ENCODE measurements at regions not wholly inside any gene's neighbourhood (a gene's known extent, or its start where the extent isn't known, plus 50 kb on each side); places are given as distances from the start of the nearest gene placed in this dataset.
"Not testable (repeated sequence)": the region's sequence is repeated elsewhere in the genome, so short reads cannot be mapped to it uniquely, and the experiment has no call there.

GRCh38 chr9:71446473-71447411 lies 321.6 kb downstream of the CEMIP2 start:
- WGBS = under 1% methylated on average over 73 of the region's 73 CpGs
- H3K4me3 ChIP-seq (ENCODE audit: low read length) = peak overlapping the region; percentile 80
- H3K4me1 ChIP-seq (ENCODE audit: insufficient read depth, low read length) = peaks cover 18% of the 10 kb centered on the region
- H3K9ac ChIP-seq (ENCODE audit: low read depth, low read length) = peak overlapping the region; percentile 52
- H3K9me3 ChIP-seq (ENCODE audit: insufficient read depth, low read depth, low read length) = peaks cover 3% of the 10 kb centered on the region; the same call in 1 of the 2 replicates
- peak overlapping the region; percentile 85; the same call in 1 of the 2 replicates for H3K27ac ChIP-seq (ENCODE audit: low read depth, low read length)
- peaks cover 17% of the 10 kb centered on the region; the same call in 1 of the 2 replicates for H3K27me3 ChIP-seq (ENCODE audit: insufficient read depth, low read length)
- H3K36me3 ChIP-seq (ENCODE audit: insufficient read depth, low read length) = no peaks in the 10 kb centered on the region

- H3K4me3 ChIP-seq (ENCODE audit: low read length) = peak overlapping the region; percentile 80
- peak overlapping the region; percentile 85; the same call in 1 of the 2 replicates for H3K27ac ChIP-seq (ENCODE audit: low read depth, low read length)
- WGBS = 1% methylated on average over 13 of the region's 14 CpGs
- peaks cover 17% of the 10 kb centered on the region; the same call in 1 of the 2 replicates for H3K27me3 ChIP-seq (ENCODE audit: insufficient read depth, low read length)
- H3K9me3 ChIP-seq (ENCODE audit: insufficient read depth, low read depth, low read length) = no peaks in the 10 kb centered on the region
- no peak overlapping the region; the same call in 1 of the 2 replicates for H3K9ac ChIP-seq (ENCODE audit: low read depth, low read length)
- H3K36me3 ChIP-seq (ENCODE audit: insufficient read depth, low read length) = no peaks in the 10 kb centered on the region
- H3K4me1 ChIP-seq (ENCODE audit: insufficient read depth, low read length) = peaks cover 22% of the 10 kb centered on the region
Measured at GRCh38 chr9:71446106-71446472, 322.2 kb downstream of the CEMIP2 start.

GRCh38 chr9:71442937-71443336 lies 321.5 kb upstream of the TRPM3 start:
- Histone ChIP-seq H3K27me3 (ENCODE audit: insufficient read depth, low read length) (peaks cover 17% of the 10 kb centered on the region; the same call in 1 of the 2 replicates), H3K27ac (ENCODE audit: low read depth, low read length) (no peak overlapping the region), H3K36me3 (ENCODE audit: insufficient read depth, low read length) (no peaks in the 10 kb centered on the region), H3K9me3 (ENCODE audit: insufficient read depth, low read depth, low read length) (no peaks in the 10 kb centered on the region), H3K4me3 (ENCODE audit: low read length) (no peak overlapping the region), H3K4me1 (ENCODE audit: insufficient read depth, low read length) (peaks cover 17% of the 10 kb centered on the region), H3K9ac (ENCODE audit: low read depth, low read length) (no peak overlapping the region)
- WGBS = no CpG with 5 or more reads among the region's 3 CpGs

GRCh38 chr9:71441266-71441665 lies 319.8 kb upstream of the TRPM3 start:
- Histone ChIP-seq H3K27ac (ENCODE audit: low read depth, low read length) (no peak overlapping the region), H3K9ac (ENCODE audit: low read depth, low read length) (no peak overlapping the region), H3K36me3 (ENCODE audit: insufficient read depth, low read length) (no peaks in the 10 kb centered on the region), H3K27me3 (ENCODE audit: insufficient read depth, low read length) (peaks cover 17% of the 10 kb centered on the region; the same call in 1 of the 2 replicates), H3K4me1 (ENCODE audit: insufficient read depth, low read length) (peaks cover 9% of the 10 kb centered on the region), H3K4me3 (ENCODE audit: low read length) (no peak overlapping the region), H3K9me3 (ENCODE audit: insufficient read depth, low read depth, low read length) (no peaks in the 10 kb centered on the region)
- WGBS = 85% methylated on average over 5 of the region's 5 CpGs

GRCh38 chr9:71431931-71432330 lies 310.5 kb upstream of the TRPM3 start:
- H3K4me3 ChIP-seq (ENCODE audit: low read length) = no peak overlapping the region
- no peak overlapping the region for H3K27ac ChIP-seq (ENCODE audit: low read depth, low read length)
- no peak overlapping the region for H3K9ac ChIP-seq (ENCODE audit: low read depth, low read length)
- no peaks in the 10 kb centered on the region for H3K27me3 ChIP-seq (ENCODE audit: insufficient read depth, low read length)
- no peaks in the 10 kb centered on the region for H3K4me1 ChIP-seq (ENCODE audit: insufficient read depth, low read length)
- 100% methylated on average over 3 of the region's 3 CpGs for WGBS
- H3K9me3 ChIP-seq (ENCODE audit: insufficient read depth, low read depth, low read length) = no peaks in the 10 kb centered on the region
- H3K36me3 ChIP-seq (ENCODE audit: insufficient read depth, low read length) = no peaks in the 10 kb centered on the region

- 79% methylated on average over 2 of the region's 2 CpGs for WGBS
- not testable (repeated sequence) for H3K36me3 ChIP-seq (ENCODE audit: insufficient read depth, low read length); H3K27me3 ChIP-seq (ENCODE audit: insufficient read depth, low read length); H3K4me1 ChIP-seq (ENCODE audit: insufficient read depth, low read length); H3K27ac ChIP-seq (ENCODE audit: low read depth, low read length); H3K9me3 ChIP-seq (ENCODE audit: insufficient read depth, low read depth, low read length); H3K9ac ChIP-seq (ENCODE audit: low read depth, low read length); H3K4me3 ChIP-seq (ENCODE audit: low read length)
Measured at GRCh38 chr9:71407341-71407740, 285.9 kb upstream of the TRPM3 start.

- Histone ChIP-seq H3K27me3 (ENCODE audit: insufficient read depth, low read length) (no peaks in the 10 kb centered on the region), H3K9me3 (ENCODE audit: insufficient read depth, low read depth, low read length) (0 out of 2 replicates have a peak, but pooled peaks cover 9% of the 10 kb centered on the region), H3K4me1 (ENCODE audit: insufficient read depth, low read length) (no peaks in the 10 kb centered on the region), H3K36me3 (ENCODE audit: insufficient read depth, low read length) (no peaks in the 10 kb centered on the region), H3K27ac (ENCODE audit: low read depth, low read length) (no peak overlapping the region), H3K9ac (ENCODE audit: low read depth, low read length) (no peak overlapping the region), H3K4me3 (ENCODE audit: low read length) (no peak overlapping the region)
- whole genome bisulfite sequencing = 96% methylated on average over 1 of the region's 1 CpG
Measured at GRCh38 chr9:71403106-71403505, 281.7 kb upstream of the TRPM3 start.

GRCh38 chr9:71393005-71393404 lies 271.6 kb upstream of the TRPM3 start:
- Histone ChIP-seq H3K36me3 (ENCODE audit: insufficient read depth, low read length) (no peaks in the 10 kb centered on the region), H3K9me3 (ENCODE audit: insufficient read depth, low read depth, low read length) (no peaks in the 10 kb centered on the region), H3K27ac (ENCODE audit: low read depth, low read length) (no peak overlapping the region), H3K4me3 (ENCODE audit: low read length) (no peak overlapping the region), H3K9ac (ENCODE audit: low read depth, low read length) (no peak overlapping the region), H3K27me3 (ENCODE audit: insufficient read depth, low read length) (no peaks in the 10 kb centered on the region), H3K4me1 (ENCODE audit: insufficient read depth, low read length) (no peaks in the 10 kb centered on the region)
- 90% methylated on average over 3 of the region's 3 CpGs for WGBS

- no peaks in the 10 kb centered on the region for H3K9me3 ChIP-seq (ENCODE audit: insufficient read depth, low read depth, low read length)
- no peak overlapping the region for H3K27ac ChIP-seq (ENCODE audit: low read depth, low read length)
- no peaks in the 10 kb centered on the region for H3K36me3 ChIP-seq (ENCODE audit: insufficient read depth, low read length)
- peaks cover 12% of the 10 kb centered on the region for H3K4me1 ChIP-seq (ENCODE audit: insufficient read depth, low read length)
- H3K4me3 ChIP-seq (ENCODE audit: low read length) = no peak overlapping the region
- WGBS = 90% methylated on average over 4 of the region's 4 CpGs
- no peaks in the 10 kb centered on the region for H3K27me3 ChIP-seq (ENCODE audit: insufficient read depth, low read length)
- H3K9ac ChIP-seq (ENCODE audit: low read depth, low read length) = no peak overlapping the region
Measured at GRCh38 chr9:71384343-71384742, 262.9 kb upstream of the TRPM3 start.

- Histone ChIP-seq H3K36me3 (ENCODE audit: insufficient read depth, low read length) (no peaks in the 10 kb centered on the region), H3K4me1 (ENCODE audit: insufficient read depth, low read length) (peaks cover 12% of the 10 kb centered on the region), H3K9ac (ENCODE audit: low read depth, low read length) (no peak overlapping the region), H3K4me3 (ENCODE audit: low read length) (no peak overlapping the region), H3K27me3 (ENCODE audit: insufficient read depth, low read length) (no peaks in the 10 kb centered on the region), H3K27ac (ENCODE audit: low read depth, low read length) (no peak overlapping the region; the same call in 1 of the 2 replicates), H3K9me3 (ENCODE audit: insufficient read depth, low read depth, low read length) (no peaks in the 10 kb centered on the region)
Measured at GRCh38 chr9:71383308-71383940, 262.0 kb upstream of the TRPM3 start.

- no peaks in the 10 kb centered on the region for H3K9me3 ChIP-seq (ENCODE audit: insufficient read depth, low read depth, low read length)
- no peak overlapping the region for H3K27ac ChIP-seq (ENCODE audit: low read depth, low read length)
- WGBS = 32% methylated on average over 1 of the region's 1 CpG
- H3K27me3 ChIP-seq (ENCODE audit: insufficient read depth, low read length) = no peaks in the 10 kb centered on the region
- no peak overlapping the region for H3K9ac ChIP-seq (ENCODE audit: low read depth, low read length)
- no peaks in the 10 kb centered on the region for H3K36me3 ChIP-seq (ENCODE audit: insufficient read depth, low read length)
- peaks cover 29% of the 10 kb centered on the region for H3K4me1 ChIP-seq (ENCODE audit: insufficient read depth, low read length)
- no peak overlapping the region for H3K4me3 ChIP-seq (ENCODE audit: low read length)
Measured at GRCh38 chr9:71368157-71368556, 246.7 kb upstream of the TRPM3 start.

Measured in HUES64 (cell line).